Astrocyte (in vitro differentiated cells and primary cell): ENCODE measurements at regions not wholly inside any gene's neighbourhood (a gene's known extent, or its start where the extent isn't known, plus 50 kb on each side); places are given as distances from the start of the nearest gene placed in this dataset.

Experiments
- CTCF ChIP-seq: IDR thresholded peaks from 2 replicates; pipeline ENCODE4 v1.5.1; 2011; ENCODE audit warnings: low read depth, mild to moderate bottlenecking, inconsistent platforms, low read length, moderate library complexity; ENCODE audit not compliant: insufficient read depth
- EZH2 ChIP-seq: IDR thresholded peaks from 2 replicates; pipeline ENCODE4 v1.6.1; 2012; ENCODE audit warnings: mild to moderate bottlenecking, low read length, inconsistent platforms; ENCODE audit not compliant: insufficient read depth

- TF ChIP-seq CTCF (no peak), EZH2 (no peak)
Observed at GRCh38 chr6:33923857-33924514, 120.2 kb upstream of the MLN start.
